Activated CD4-positive, alpha-beta T cell treated with anti-CD3 and anti-CD28 coated beads, Interleukin-2, amount 50 U/mL, for 48 hours (primary cell): ENCODE measurements at regions not wholly inside any gene's neighbourhood (a gene's known extent, or its start where the extent isn't known, plus 50 kb on each side); places are given as distances from the start of the nearest gene placed in this dataset.
A peak's percentile ranks its signal among the peaks of the same experiment; 100 is the strongest.
"Not testable (repeated sequence)": the region's sequence is repeated elsewhere in the genome, so short reads cannot be mapped to it uniquely, and the experiment has no call there.

Experiments
- DNase-seq, 2 experiments: peaks; one replicate each; pipeline ENCODE4 v3.0.0-alpha.2; 2020

- DNase-seq: no peak
Observed at GRCh38 chr1:30133414-30134055, 589.9 kb downstream of the MATN1 start.

- no peak for DNase-seq
Observed at GRCh38 chr1:30132602-30133286, 590.6 kb downstream of the MATN1 start.

- not testable (repeated sequence) for DNase-seq
Observed at GRCh38 chr1:30130566-30130965, 592.8 kb downstream of the MATN1 start.

GRCh38 chr1:30130099-30130498 is 593.3 kb downstream of the MATN1 start:
- no peak for DNase-seq

GRCh38 chr1:30129421-30130055 is 593.8 kb downstream of the MATN1 start:
- DNase-seq: no peak

GRCh38 chr1:30129001-30129408 is 594.4 kb downstream of the MATN1 start:
- DNase-seq: no peak

- no peak for DNase-seq
Observed at GRCh38 chr1:30126848-30127247, 596.5 kb downstream of the MATN1 start.

- DNase-seq: no peak
Observed at GRCh38 chr1:30125821-30126170, 597.6 kb downstream of the MATN1 start.

GRCh38 chr1:30125021-30125820 is 598.2 kb downstream of the MATN1 start:
- no peak for DNase-seq

- DNase-seq: no peak
Observed at GRCh38 chr1:30123896-30124295, 599.5 kb downstream of the MATN1 start.

- no peak for DNase-seq
Observed at GRCh38 chr1:30123036-30123435, 600.3 kb downstream of the MATN1 start.

- no peak for DNase-seq
Observed at GRCh38 chr1:30120245-30121000, 603.0 kb downstream of the MATN1 start.

- no peak for DNase-seq
Observed at GRCh38 chr1:30117685-30118084, 605.7 kb downstream of the MATN1 start.

GRCh38 chr1:30111431-30111830 is 612.0 kb downstream of the MATN1 start:
- peak; percentile 22 to 36 for DNase-seq

GRCh38 chr1:30110846-30111245 is 612.5 kb downstream of the MATN1 start:
- DNase-seq: no peak

GRCh38 chr1:30109853-30110252 is 613.5 kb downstream of the MATN1 start:
- DNase-seq: no peak

GRCh38 chr1:30108186-30108585 is 615.2 kb downstream of the MATN1 start:
- no peak for DNase-seq

GRCh38 chr1:30106125-30106524 is 617.3 kb downstream of the MATN1 start:
- DNase-seq: peak; percentile 6 to 12

- DNase-seq: no peak
Observed at GRCh38 chr1:30104551-30104950, 618.8 kb downstream of the MATN1 start.

- DNase-seq: no peak
Observed at GRCh38 chr1:30103708-30104411, 619.5 kb downstream of the MATN1 start.

GRCh38 chr1:30102605-30103004 is 620.8 kb downstream of the MATN1 start:
- no peak for DNase-seq
